ENCODE measurements at regions not wholly inside any gene's neighbourhood (a gene's known extent, or its start where the extent isn't known, plus 50 kb on each side); places are given as distances from the start of the nearest gene placed in this dataset.
A peak's percentile ranks its signal among the peaks of the same experiment; 100 is the strongest.
"Not testable (repeated sequence)": the region's sequence is repeated elsewhere in the genome, so short reads cannot be mapped to it uniquely, and the experiment has no call there.

- FAIRE-seq, result no peak
- no peak for DNase-seq (ENCODE audit: insufficient read length, low spot score)
These were observed 617.1 kb upstream of the ZFP42 start for GRCh38 chr4:187378441-187378840.

DNA sequence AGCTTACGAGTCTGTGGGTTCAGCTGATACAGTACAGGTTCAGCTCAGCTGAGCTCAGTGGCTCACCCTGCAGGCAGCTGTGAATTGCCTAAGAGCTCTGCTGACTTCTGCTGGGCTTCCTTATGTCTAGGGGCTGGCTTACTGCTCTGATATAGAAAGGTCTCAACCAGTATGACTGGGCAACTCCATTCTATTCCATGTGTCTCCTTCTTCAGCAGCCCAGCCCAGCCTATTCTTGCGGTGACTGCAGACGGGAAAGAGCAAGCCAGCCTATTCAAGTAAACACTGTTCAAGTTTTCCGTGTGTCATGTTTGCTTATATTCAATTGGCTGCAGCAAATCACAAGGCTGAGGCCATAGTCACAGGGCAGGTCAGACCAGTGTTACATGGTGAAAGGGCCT, 615.4 kb upstream of the ZFP42 start:
- DNase-seq (ENCODE audit: insufficient read length, low spot score) (peak; percentile 7), FAIRE-seq (no peak)

DNA sequence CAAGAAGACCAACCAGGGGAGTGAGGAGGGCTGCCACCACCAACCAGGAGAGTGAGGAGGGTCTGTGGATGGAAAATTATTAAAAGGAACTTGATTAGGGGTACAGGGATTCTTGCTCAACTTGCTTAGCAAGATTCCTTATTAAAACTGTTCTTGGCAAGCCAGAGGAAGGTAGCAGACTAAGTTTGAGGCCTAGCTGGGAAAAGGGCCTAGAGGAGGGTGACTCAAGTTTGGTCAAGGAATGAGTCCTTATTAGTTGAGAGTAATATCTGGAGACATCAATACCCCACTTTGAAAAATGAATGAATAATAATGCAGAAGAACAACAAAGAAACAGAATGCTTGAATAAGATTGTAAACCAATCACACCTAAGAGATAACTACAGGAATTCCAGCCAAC, 612.4 kb upstream of the ZFP42 start:
- DNase-seq (ENCODE audit: insufficient read length, low spot score) (no peak), FAIRE-seq (no peak)

GRCh38 chr4:187387739-187388138, 607.8 kb upstream of the ZFP42 start:
- DNase-seq (ENCODE audit: insufficient read length, low spot score) (peak; percentile 21), FAIRE-seq (no peak)

- no peak for FAIRE-seq
These were observed 606.2 kb upstream of the ZFP42 start for GRCh38 chr4:187389420-187389819.

DNA sequence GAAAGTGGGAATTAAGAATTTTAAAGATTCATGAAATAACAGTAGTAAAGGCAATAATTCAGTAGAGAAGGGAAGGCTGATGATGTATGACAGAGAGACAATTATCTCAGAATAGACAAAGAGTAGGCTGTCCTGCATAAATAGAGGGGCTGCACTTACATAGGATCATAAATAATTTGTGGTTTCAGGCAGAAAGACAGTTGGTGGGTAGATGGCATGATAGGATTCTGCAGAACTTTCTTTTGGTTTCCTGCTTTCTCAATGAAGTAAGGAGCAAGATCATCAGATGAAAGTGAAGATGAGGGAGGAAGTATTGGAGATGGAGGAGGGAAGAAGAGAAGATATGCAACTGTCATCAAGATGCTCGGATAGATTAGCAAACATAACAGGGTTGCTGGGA, 604.9 kb upstream of the ZFP42 start:
- DNase-seq (ENCODE audit: insufficient read length, low spot score) (no peak), FAIRE-seq (no peak)

More at GRCh38 chr4:187389420-187389819, 606.2 kb upstream of the ZFP42 start:
- DNase-seq (ENCODE audit: insufficient read length, low spot score), result no peak

- FAIRE-seq, result no peak
- no peak for DNase-seq (ENCODE audit: insufficient read length, low spot score)
These were observed 601.8 kb upstream of the ZFP42 start for GRCh38 chr4:187393531-187394344.

DNA sequence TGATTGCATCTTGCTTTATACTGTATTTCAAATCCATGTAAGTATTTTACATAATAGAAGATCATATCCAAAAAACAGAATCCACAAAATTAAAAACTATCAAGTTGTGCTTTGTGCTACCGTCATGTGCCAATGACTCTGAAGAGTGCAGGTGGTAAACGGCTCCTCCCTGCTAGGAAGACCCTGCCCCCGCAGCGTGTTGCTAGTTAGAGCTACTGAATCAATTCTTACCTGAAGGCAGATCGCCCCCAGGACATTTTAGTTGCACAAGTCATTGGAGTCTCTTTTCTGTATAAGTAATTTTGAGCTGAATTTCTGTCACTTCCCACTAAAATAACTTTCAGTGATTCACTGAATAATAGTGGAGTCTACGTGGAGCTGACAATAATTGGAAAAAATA, 599.5 kb upstream of the ZFP42 start:
- no peak for DNase-seq (ENCODE audit: insufficient read length, low spot score)

DNA sequence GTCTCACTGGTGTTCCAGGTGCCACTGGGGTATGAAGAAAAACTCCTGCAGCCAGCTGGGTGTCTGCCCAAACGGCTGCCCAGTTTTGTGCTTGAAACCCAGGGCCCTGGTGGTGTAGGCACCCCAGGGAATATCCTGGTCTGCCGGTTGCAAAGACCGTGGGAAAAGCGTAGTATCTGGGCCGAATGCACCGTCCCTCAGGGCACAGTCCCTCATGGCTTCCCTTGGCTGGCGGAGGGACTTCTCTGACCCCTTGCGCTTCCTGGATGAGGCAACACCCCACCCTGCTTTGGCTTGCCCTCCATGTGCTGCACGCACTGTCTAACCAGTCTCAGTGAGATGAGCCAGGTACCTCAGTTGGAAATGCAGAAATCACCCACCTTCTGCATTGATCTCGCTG, 587.1 kb upstream of the ZFP42 start:
- DNase-seq (ENCODE audit: insufficient read length, low spot score); FAIRE-seq: not testable (repeated sequence)

More for the DNA sequence above, 599.5 kb upstream of the ZFP42 start:
- no peak for FAIRE-seq

- FAIRE-seq (no peak), DNase-seq (ENCODE audit: insufficient read length, low spot score) (no peak)
These were observed 581.8 kb upstream of the ZFP42 start for GRCh38 chr4:187413564-187414358.

DNA sequence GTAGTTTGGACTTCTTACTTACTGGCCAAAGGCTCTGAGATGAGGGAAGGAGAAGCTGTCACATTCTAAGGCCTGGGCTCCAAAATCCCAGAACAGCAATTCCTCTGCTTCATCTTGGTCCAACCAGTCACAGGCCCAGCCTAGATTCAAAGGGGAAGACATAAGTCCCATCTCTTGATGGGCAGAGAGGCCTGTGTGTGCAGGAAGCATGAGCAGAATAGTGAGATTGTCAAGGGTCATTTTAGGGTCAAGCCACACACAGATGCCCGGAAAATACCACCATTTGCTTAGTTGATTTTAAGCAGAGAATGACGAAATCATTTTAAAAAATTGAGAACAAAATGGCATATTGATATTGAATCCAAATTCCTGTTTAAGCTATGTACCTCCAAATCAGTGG, 580.9 kb upstream of the ZFP42 start:
- FAIRE-seq, result no peak
- DNase-seq (ENCODE audit: insufficient read length, low spot score), result no peak

GRCh38 chr4:187415231-187415630, 580.3 kb upstream of the ZFP42 start:
- no peak for FAIRE-seq

GRCh38 chr4:187416216-187416615, 579.4 kb upstream of the ZFP42 start:
- DNase-seq (ENCODE audit: insufficient read length, low spot score), result no peak
- FAIRE-seq, result no peak

More at GRCh38 chr4:187415231-187415630, 580.3 kb upstream of the ZFP42 start:
- DNase-seq (ENCODE audit: insufficient read length, low spot score), result no peak

- DNase-seq (ENCODE audit: insufficient read length, low spot score), result no peak
- no peak for FAIRE-seq
These were observed 577.9 kb upstream of the ZFP42 start for GRCh38 chr4:187417721-187418120.

DNA sequence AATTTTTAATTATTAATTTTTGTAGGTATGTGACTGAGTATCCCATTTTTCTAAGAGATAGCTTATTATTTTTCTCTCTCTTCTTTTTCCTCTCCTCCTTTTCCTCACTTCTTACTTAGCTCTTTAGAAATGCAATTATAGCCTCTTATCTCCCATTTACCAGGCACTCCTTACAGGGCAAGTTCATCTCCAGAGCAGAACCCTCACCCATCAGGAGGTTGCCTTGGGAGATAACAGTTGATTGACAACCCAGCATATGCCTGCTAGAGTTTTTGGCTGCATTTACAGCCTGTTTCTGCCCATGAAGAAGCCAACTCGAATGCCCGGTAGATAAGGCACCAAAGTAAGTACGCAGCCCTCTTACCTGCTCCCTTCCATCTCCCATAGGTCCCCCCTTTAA, 572.9 kb upstream of the ZFP42 start:
- DNase-seq (ENCODE audit: insufficient read length, low spot score), result no peak
- no peak for FAIRE-seq

- DNase-seq (ENCODE audit: insufficient read length, low spot score), result no peak
- FAIRE-seq, result no peak
These were observed 570.9 kb upstream of the ZFP42 start for GRCh38 chr4:187424636-187425035.

DNA sequence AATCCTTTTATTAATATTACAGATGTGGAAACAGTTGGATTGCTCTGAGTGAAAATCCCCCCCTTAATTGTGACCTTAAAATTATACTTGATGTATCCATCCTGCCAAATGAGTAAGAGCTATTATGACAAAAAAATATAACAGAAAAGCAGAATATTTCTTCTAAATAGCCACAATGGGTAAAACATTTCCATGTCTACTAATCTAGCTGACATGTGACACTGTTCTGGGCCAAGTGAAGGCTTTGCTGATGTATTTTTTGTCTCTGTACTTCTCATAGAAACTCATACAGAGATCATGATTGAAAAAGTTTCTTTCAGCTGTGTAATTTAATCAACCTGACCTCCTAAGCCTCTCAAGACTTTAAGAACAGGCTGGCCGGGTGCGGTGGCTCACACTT, 569.1 kb upstream of the ZFP42 start:
- no peak for DNase-seq (ENCODE audit: insufficient read length, low spot score)
- FAIRE-seq, result no peak

DNA sequence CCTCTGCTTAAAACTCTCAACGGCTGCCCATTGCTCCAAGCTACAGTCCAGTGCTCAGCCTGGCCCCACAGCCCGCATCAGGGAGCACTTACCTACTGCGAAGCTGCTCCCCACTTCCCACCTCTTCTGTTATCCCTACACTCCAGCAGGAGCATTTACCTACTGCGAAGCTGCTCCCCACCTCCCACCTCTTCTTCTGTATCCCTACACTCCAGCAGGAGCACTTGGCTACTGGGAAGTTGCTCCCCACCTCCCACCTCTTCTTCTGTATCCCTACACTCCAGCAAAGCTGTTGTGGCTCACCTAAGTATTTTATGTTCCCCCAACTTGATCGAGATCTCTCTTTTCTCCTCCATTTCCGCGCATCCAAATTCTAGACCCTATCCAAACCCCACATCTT, 563.3 kb upstream of the ZFP42 start:
- DNase-seq (ENCODE audit: insufficient read length, low spot score) (no peak), FAIRE-seq (peak; percentile 83)

- FAIRE-seq (no peak), DNase-seq (ENCODE audit: insufficient read length, low spot score) (no peak)
These were observed 562.4 kb upstream of the ZFP42 start for GRCh38 chr4:187433141-187433540.

GRCh38 chr4:187436251-187436650, 559.3 kb upstream of the ZFP42 start:
- FAIRE-seq (no peak), DNase-seq (ENCODE audit: insufficient read length, low spot score) (no peak)

- FAIRE-seq (no peak), DNase-seq (ENCODE audit: insufficient read length, low spot score) (no peak)
These were observed 551.5 kb upstream of the ZFP42 start for GRCh38 chr4:187444061-187444460.

- FAIRE-seq (no peak), DNase-seq (ENCODE audit: insufficient read length, low spot score) (no peak)
These were observed 545.9 kb upstream of the ZFP42 start for GRCh38 chr4:187449702-187450101.

All from HTR-8/SVneo (cell line).